Breast epithelium (tissue), 4 donors: ENCODE measurements at regions not wholly inside any gene's neighbourhood (a gene's known extent, or its start where the extent isn't known, plus 50 kb on each side); places are given as distances from the start of the nearest gene placed in this dataset.

Experiments used
- DNase-seq, 2 donors: peaks; one replicate each; pipeline ENCODE4 v3.0.0-alpha.2; 2019; ENCODE audit warnings: low spot score in 2 of 2
- H3K27ac ChIP-seq, 2 donors: fragments of 200-600 bp; sonication (generic) in 1 of 2; one replicate each; pipeline ENCODE4 v1.5.1; 2016 to 2019; ENCODE audit warnings: mild to moderate bottlenecking in 1 of 2
- H3K27me3 ChIP-seq, 2 donors: fragments of 200-600 bp; sonication (generic) in 1 of 2; one replicate each; pipeline versions ENCODE4 v1.5.1 to v1.6.0; 2017 to 2019; ENCODE audit warnings: control low read depth in 1 of 2, mild to moderate bottlenecking in 1 of 2
- H3K36me3 ChIP-seq: fragments of 200-600 bp; one replicate; pipeline ENCODE4 v1.5.1; 2019
- H3K4me1 ChIP-seq, 2 donors: fragments of 200-600 bp; sonication (generic); one replicate each; pipeline ENCODE4 v1.5.1; 2016 to 2019; ENCODE audit warnings: control low read depth in 1 of 2
- H3K4me3 ChIP-seq, 3 donors: fragments of 200-600 bp; sonication (generic); 1 replicate in 2 of 3; 2 replicates in 1 of 3; pipeline ENCODE4 v1.5.1; 2016 to 2019; ENCODE audit warnings: mild to moderate bottlenecking in 3 of 3, moderate library complexity in 2 of 3
- H3K9me3 ChIP-seq, 2 donors: fragments of 200-600 bp; sonication (generic) in 1 of 2; one replicate each; pipeline ENCODE4 v1.5.1; 2016 to 2019; ENCODE audit warnings: control low read depth in 1 of 2
- CTCF ChIP-seq, 3 donors: fragments of 450-650 bp; IDR thresholded peaks; one replicate each; pipeline ENCODE4 v1.5.1; 2016 to 2017; ENCODE audit warnings: antibody characterized with exemption in 3 of 3, mild to moderate bottlenecking in 3 of 3, moderate library complexity in 3 of 3
- POLR2A ChIP-seq: fragments of 450-650 bp; IDR thresholded peaks from one replicate; pipeline ENCODE4 v1.6.1; 2016; ENCODE audit warnings: antibody characterized with exemption, mild to moderate bottlenecking, moderate library complexity
- POLR2AphosphoS5 ChIP-seq, 3 donors: sonication (generic); formaldehyde crosslinking; IDR thresholded peaks; one replicate each; pipeline ENCODE4 v1.6.1; 2017; ENCODE audit warnings: antibody characterized with exemption in 3 of 3
- intact Hi-C: fragments of 100-400 bp; cut with DNase I; formaldehyde crosslinking; loops from one replicate; pipeline ENCODE4 v1.15.1; 2023; ENCODE audit warnings: low total_unique reads

GRCh38 chr11:70601861-70602538 is 203.7 kb downstream of the CTTN start:
- H3K27me3 ChIP-seq, result no peaks in the 10 kb centered on the region
- H3K27ac ChIP-seq, result no peak overlapping the region
- H3K4me1 ChIP-seq, result no peaks in the 10 kb centered on the region
- H3K36me3 ChIP-seq, result no peaks in the 10 kb centered on the region
- intact Hi-C loops, result no loop called here
- no peak for TF ChIP-seq POLR2A
- no peak for TF ChIP-seq CTCF (IDR thresholded peaks at IDR 0.05)
- no peak for TF ChIP-seq POLR2AphosphoS5 (IDR thresholded peaks at IDR 0.05)
- H3K4me3 ChIP-seq, result no peak overlapping the region
- DNase-seq, result no peak
- no peaks in the 10 kb centered on the region for H3K9me3 ChIP-seq

GRCh38 chr11:70603114-70603755 is 204.9 kb downstream of the CTTN start:
- no peaks in the 10 kb centered on the region for H3K27me3 ChIP-seq
- H3K4me3 ChIP-seq, result no peak overlapping the region
- intact Hi-C loops, result no loop called here
- no peak for DNase-seq
- H3K27ac ChIP-seq, result no peak overlapping the region
- H3K4me1 ChIP-seq, result no peaks in the 10 kb centered on the region
- H3K9me3 ChIP-seq, result no peaks in the 10 kb centered on the region
- TF ChIP-seq POLR2A (no peak), POLR2AphosphoS5 (IDR thresholded peaks at IDR 0.05) (no peak), CTCF (IDR thresholded peaks at IDR 0.05) (no peak)
- H3K36me3 ChIP-seq, result no peaks in the 10 kb centered on the region

GRCh38 chr11:70603756-70604211 is 205.5 kb downstream of the CTTN start:
- no peaks in the 10 kb centered on the region for H3K9me3 ChIP-seq
- H3K4me1 ChIP-seq, result no peaks in the 10 kb centered on the region
- no peak overlapping the region for H3K4me3 ChIP-seq
- no peak overlapping the region for H3K27ac ChIP-seq
- no peaks in the 10 kb centered on the region for H3K36me3 ChIP-seq
- no peaks in the 10 kb centered on the region for H3K27me3 ChIP-seq
- intact Hi-C loops, result no loop called here
- DNase-seq, result peak in 1 of 2 donors; percentile 40
- TF ChIP-seq POLR2AphosphoS5 (IDR thresholded peaks at IDR 0.05), result no peak
- no peak for TF ChIP-seq CTCF (IDR thresholded peaks at IDR 0.05)
- no peak for TF ChIP-seq POLR2A

- Histone ChIP-seq H3K36me3 (no peaks in the 10 kb centered on the region), H3K27ac (no peak overlapping the region), H3K4me1 (no peaks in the 10 kb centered on the region), H3K4me3 (no peak overlapping the region), H3K27me3 (no peaks in the 10 kb centered on the region), H3K9me3 (no peaks in the 10 kb centered on the region)
- DNase-seq, result no peak
- no peak for TF ChIP-seq POLR2AphosphoS5 (IDR thresholded peaks at IDR 0.05)
- intact Hi-C loops, result no loop called here
Measured at GRCh38 chr11:70604221-70604620, 205.9 kb downstream of the CTTN start.

GRCh38 chr11:70604630-70605467 is 206.5 kb downstream of the CTTN start:
- no peak for DNase-seq
- intact Hi-C loops, result no loop called here

More at GRCh38 chr11:70604630-70605467, 206.5 kb downstream of the CTTN start:
- H3K27ac ChIP-seq, result no peak overlapping the region
- no peaks in the 10 kb centered on the region for H3K27me3 ChIP-seq
- no peak for TF ChIP-seq POLR2A
- no peak for TF ChIP-seq CTCF (IDR thresholded peaks at IDR 0.05)
- no peaks in the 10 kb centered on the region for H3K9me3 ChIP-seq
- no peaks in the 10 kb centered on the region for H3K4me1 ChIP-seq
- no peak overlapping the region for H3K4me3 ChIP-seq
- H3K36me3 ChIP-seq, result no peaks in the 10 kb centered on the region
